Neural crest cell (in vitro differentiated cells): ENCODE measurements at regions not wholly inside any gene's neighbourhood (a gene's known extent, or its start where the extent isn't known, plus 50 kb on each side); places are given as distances from the start of the nearest gene placed in this dataset.

Source experiments
- DNase-seq: peaks from one replicate; pipeline ENCODE4 v3.0.0; 2021; ENCODE audit warnings: low read depth, mixed read lengths, low spot score
- H3K27ac Mint-ChIP-seq: one replicate; pipeline ENCODE4 v1.8.0; 2021; ENCODE audit warnings: mild to moderate bottlenecking, mixed read lengths; ENCODE audit not compliant: unreplicated experiment
- H3K27me3 Mint-ChIP-seq: 2 replicates; pipeline ENCODE4 v1.8.0; 2021; ENCODE audit warnings: low read depth, mild to moderate bottlenecking, mixed read lengths
- H3K36me3 Mint-ChIP-seq: 2 replicates; pipeline ENCODE4 v1.8.0; 2021; ENCODE audit warnings: low read depth, mild to moderate bottlenecking, mixed read lengths
- H3K4me1 Mint-ChIP-seq: 2 replicates; pipeline ENCODE4 v1.8.0; 2021; ENCODE audit warnings: mixed read lengths
- H3K4me3 Mint-ChIP-seq: one replicate; pipeline ENCODE4 v1.8.0; 2021; ENCODE audit warnings: mild to moderate bottlenecking, mixed read lengths
- H3K9me3 Mint-ChIP-seq: 2 replicates; pipeline ENCODE4 v1.8.0; 2021; ENCODE audit warnings: mixed read lengths
- TF ChIP-seq, protein P1 (sequence below): fragments of 200-600 bp; sonication (generic); conservative IDR thresholded peaks from 2 replicates; pipeline ENCODE4 v1.5.0; 2021; ENCODE audit warnings: antibody characterized with exemption, mild to moderate bottlenecking

GRCh38 chr2:118668431-118669424 lies 178.7 kb downstream of the EN1 start:
- TF ChIP-seq, protein P1, sequence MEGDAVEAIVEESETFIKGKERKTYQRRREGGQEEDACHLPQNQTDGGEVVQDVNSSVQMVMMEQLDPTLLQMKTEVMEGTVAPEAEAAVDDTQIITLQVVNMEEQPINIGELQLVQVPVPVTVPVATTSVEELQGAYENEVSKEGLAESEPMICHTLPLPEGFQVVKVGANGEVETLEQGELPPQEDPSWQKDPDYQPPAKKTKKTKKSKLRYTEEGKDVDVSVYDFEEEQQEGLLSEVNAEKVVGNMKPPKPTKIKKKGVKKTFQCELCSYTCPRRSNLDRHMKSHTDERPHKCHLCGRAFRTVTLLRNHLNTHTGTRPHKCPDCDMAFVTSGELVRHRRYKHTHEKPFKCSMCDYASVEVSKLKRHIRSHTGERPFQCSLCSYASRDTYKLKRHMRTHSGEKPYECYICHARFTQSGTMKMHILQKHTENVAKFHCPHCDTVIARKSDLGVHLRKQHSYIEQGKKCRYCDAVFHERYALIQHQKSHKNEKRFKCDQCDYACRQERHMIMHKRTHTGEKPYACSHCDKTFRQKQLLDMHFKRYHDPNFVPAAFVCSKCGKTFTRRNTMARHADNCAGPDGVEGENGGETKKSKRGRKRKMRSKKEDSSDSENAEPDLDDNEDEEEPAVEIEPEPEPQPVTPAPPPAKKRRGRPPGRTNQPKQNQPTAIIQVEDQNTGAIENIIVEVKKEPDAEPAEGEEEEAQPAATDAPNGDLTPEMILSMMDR, result no peak
- Mint-ChIP-seq H3K9me3 (no peaks in the 10 kb centered on the region), H3K27ac (peak overlapping the region; percentile 64), H3K27me3 (no peaks in the 10 kb centered on the region), H3K4me1 (peaks cover 11% of the 10 kb centered on the region), H3K4me3 (no peak overlapping the region), H3K36me3 (no peaks in the 10 kb centered on the region)
- DNase-seq, result no peak

DNA sequence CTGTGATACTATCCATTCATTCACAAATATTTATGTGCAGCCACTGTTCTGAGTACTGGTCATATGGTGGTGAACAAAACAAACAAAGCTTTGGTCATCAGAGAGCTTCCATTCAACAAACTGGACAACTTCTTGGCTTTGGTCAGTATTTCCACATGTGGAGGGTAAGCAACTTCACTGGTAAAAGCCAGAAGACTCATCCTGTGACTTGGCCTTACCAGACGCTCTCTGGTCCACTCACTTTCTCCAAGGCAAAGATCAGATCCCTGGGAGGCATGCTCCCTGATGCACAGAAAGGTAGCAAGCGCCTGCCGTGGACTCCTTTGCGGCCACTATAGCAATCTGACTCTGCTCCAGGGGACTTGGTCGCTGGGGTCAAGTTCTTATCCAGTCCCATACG lies 179.5 kb downstream of the EN1 start:
- Mint-ChIP-seq H3K4me3 (no peak overlapping the region), H3K27me3 (no peaks in the 10 kb centered on the region), H3K27ac (no peak overlapping the region), H3K36me3 (no peaks in the 10 kb centered on the region), H3K4me1 (peaks cover 11% of the 10 kb centered on the region), H3K9me3 (no peaks in the 10 kb centered on the region)
- TF ChIP-seq, protein P1, result no peak
- no peak for DNase-seq

DNA sequence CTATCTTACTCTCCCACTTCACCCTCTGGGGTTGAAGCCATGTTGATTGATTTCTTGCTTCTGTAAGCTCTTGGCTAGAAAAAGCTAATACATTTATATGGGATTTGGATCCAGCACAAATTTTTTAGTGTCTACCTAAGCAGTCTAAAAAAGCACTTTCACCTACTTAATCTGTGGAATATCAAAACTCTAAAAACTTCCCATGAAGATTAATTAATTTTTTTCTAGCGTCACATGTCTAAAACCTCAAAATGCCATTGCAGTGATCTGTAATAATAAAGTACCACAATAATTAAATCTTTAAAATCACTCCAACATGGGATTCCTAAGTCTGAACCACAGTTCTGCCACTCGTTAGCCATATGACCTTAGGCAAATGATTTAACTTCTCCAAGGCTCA lies 180.1 kb downstream of the EN1 start:
- Mint-ChIP-seq H3K4me3 (no peak overlapping the region), H3K36me3 (no peaks in the 10 kb centered on the region), H3K9me3 (no peaks in the 10 kb centered on the region), H3K4me1 (peaks cover 11% of the 10 kb centered on the region), H3K27me3 (no peaks in the 10 kb centered on the region), H3K27ac (no peak overlapping the region)
- no peak for DNase-seq
- TF ChIP-seq, protein P1, result no peak

GRCh38 chr2:118665784-118666529 lies 181.5 kb downstream of the EN1 start:
- no peak overlapping the region for H3K4me3 Mint-ChIP-seq
- TF ChIP-seq, protein P1, result no peak
- no peak for DNase-seq
- no peaks in the 10 kb centered on the region for H3K36me3 Mint-ChIP-seq
- H3K27ac Mint-ChIP-seq, result no peak overlapping the region
- H3K4me1 Mint-ChIP-seq, result peaks cover 11% of the 10 kb centered on the region
- no peaks in the 10 kb centered on the region for H3K9me3 Mint-ChIP-seq
- no peaks in the 10 kb centered on the region for H3K27me3 Mint-ChIP-seq

- no peak overlapping the region for H3K4me3 Mint-ChIP-seq
- TF ChIP-seq, protein P1, result no peak
- no peak for DNase-seq
Observed at GRCh38 chr2:118661179-118661578, 186.3 kb downstream of the EN1 start.

More at GRCh38 chr2:118661179-118661578, 186.3 kb downstream of the EN1 start:
- Mint-ChIP-seq H3K27ac (no peak overlapping the region), H3K27me3 (no peaks in the 10 kb centered on the region), H3K9me3 (no peaks in the 10 kb centered on the region), H3K4me1 (no peaks in the 10 kb centered on the region), H3K36me3 (no peaks in the 10 kb centered on the region)
